LHCN-M2 (cell line): ENCODE measurements at regions not wholly inside any gene's neighbourhood (a gene's known extent, or its start where the extent isn't known, plus 50 kb on each side); places are given as distances from the start of the nearest gene placed in this dataset.
A peak's percentile ranks its signal among the peaks of the same experiment; 100 is the strongest.

ENCODE experiments used
- DNase-seq: peaks from one replicate; pipeline ENCODE4 v3.0.0-alpha.2; 2012; ENCODE audit warnings: low read depth

DNA sequence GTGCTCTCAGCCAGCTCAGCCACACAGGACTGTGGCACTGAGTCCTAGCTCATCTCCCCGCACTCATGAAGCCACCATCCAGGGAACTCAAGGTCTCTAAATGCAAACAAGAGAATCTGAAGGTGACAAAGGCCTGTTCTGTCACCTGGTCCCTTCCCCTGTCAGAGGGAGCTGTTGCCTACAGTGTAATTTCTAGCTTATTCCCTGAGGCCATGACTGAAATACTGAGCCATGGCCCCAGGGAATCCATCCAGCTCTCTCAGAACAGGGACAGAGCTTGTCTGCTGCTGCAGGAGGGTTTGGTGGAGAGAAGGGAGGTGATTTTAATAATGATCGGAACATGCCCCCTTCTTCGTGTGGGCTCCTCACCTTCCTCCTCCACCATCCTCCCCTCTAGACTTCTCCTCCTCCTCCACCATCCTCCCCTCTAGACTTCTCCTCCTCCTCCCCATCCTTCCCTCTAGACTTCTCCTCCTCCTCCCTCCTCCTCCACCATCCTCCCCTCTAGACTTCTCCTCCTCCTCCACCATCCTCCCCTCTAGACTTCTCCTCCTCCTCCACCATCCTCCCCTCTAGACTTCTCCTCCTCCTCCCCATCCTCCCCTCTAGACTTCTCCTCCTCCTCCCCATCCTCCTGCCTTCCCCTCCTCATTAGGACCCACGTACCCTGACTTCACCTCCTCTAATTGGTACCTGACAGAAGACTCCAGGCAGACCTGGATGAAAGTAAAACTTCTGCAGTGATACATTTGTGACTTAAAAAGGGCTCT is 338.0 kb upstream of the MKI67 start:
- peak; percentile 25 for DNase-seq

DNA sequence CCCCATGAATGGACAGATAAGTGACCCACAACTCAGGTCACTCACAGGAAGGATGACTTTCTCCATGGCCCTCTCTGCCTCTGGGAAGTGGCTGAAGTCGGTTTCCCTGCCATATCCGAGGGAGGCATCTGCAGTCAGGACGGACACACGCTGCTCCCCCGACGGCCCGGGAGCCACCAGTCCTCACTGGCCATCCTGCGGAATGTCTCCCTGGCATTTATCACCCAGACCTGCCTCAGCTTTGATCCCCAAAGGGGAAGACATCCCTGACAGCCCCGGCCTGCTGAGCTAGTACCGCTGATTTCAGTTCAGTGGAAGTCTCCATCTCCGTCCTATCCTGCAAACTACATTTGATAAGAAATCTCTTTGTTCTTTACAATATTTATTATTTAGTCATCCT is 339.5 kb upstream of the MKI67 start:
- no peak for DNase-seq

DNA sequence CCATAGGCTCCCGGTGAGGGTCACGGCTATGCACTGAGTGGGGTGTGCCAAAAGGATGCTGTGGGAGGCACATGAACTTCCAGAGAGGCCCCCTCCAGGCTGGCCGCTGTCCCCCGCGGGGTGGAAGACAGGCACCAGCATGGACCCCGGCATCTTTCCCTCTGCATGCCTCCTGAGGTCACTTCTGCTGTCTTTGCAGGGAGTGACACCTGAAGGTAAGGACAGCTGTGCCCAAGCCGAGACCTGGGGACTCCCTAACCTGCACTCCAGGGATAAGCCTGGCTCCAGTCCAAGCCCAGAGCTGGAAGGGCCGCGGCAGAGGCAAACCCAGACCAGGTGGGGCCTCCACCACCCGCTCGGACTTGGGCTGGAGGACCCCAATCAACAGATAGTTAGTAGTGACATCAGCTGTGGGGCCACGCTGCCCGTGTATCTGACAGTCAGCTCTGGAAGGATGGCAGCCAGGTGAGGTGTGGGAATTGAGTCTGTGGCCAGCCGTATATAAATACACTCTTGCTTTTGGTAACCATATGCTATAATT is 340.7 kb upstream of the MKI67 start:
- DNase-seq, result no peak

DNA sequence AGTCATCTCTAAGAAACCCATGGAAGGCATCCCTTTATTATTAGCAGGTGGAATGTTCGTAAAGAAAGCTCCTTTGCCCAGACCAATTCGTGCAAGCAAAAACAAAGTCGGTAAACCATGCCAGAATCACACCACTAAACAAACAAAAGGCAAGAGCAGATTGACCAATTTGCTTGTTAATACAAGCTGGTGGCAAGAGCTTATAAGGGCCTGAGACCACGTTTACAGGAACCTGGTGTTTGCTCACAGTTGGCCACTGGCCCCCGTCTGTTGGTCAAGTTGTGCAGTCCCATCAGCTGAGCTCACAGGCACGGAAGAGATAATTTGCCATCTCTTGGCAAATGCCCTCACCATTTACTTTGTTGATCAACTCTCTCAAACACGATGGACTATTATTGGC is 342.2 kb upstream of the MKI67 start:
- DNase-seq, result no peak

- DNase-seq, result no peak
Measured at GRCh38 chr10:128469515-128469914, 343.3 kb upstream of the MKI67 start.

- DNase-seq, result no peak
Measured at GRCh38 chr10:128470321-128470965, 344.2 kb upstream of the MKI67 start.

GRCh38 chr10:128471151-128471550 is 344.9 kb upstream of the MKI67 start:
- DNase-seq, result no peak

- DNase-seq, result no peak
Measured at GRCh38 chr10:128472196-128472595, 346.0 kb upstream of the MKI67 start.

DNA sequence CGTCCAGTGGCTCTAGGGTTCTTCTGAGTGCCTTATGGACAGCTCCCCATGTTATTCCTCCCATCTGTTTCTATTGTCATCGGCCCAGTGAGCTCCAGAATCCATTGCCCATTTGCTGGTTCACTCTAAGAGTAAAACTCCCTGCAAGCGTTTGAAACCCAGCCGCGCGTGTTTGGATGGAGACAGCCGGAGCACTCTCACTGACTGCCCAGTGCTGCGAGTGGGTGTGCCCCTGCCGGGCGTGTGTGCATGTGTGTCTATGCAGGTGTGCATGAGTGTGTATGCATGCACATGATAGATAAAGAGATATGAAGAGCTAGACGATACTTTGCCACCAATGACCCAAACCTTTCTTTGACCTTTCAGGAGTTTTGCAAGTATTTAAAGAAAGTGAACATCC is 347.2 kb upstream of the MKI67 start:
- no peak for DNase-seq

DNA sequence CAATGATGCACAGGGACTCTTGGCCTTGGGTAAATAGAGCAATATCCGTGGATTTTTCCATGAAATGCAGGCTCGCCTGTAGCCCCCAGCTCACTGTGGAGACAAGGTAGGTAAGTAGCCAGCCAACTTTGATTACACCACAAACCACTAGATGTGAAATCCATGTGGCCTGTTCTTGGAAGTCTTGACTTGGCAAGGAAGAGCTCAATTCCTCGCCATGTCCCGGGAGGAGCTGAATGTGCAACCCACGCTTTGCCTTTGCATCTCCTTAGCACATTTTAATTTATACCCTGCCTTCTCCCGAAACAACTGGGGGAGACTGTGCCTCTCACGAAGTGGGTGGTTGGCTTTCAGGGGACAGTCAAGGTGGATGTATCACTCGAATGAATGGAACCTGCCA is 347.7 kb upstream of the MKI67 start:
- DNase-seq, result no peak

DNA sequence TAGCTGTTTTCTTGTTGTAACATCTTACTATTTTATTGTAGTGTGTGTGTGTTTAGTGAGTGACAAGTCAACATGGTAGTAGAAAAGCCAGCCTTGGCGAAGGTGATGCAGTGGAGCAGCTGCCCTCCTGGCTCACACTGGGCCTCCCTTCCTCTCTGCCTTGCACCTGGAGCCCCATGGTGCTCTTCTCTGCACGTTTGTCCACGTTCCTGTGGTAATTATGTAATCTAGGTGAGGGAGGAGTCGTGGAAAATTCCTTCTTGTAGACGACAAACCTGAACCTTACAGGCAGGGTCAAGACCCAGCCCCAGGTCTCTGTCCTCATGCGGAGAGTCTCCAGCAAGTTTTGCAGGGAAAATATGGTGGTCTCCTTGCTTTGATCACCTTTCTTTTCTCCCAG is 348.3 kb upstream of the MKI67 start:
- DNase-seq, result no peak

DNA sequence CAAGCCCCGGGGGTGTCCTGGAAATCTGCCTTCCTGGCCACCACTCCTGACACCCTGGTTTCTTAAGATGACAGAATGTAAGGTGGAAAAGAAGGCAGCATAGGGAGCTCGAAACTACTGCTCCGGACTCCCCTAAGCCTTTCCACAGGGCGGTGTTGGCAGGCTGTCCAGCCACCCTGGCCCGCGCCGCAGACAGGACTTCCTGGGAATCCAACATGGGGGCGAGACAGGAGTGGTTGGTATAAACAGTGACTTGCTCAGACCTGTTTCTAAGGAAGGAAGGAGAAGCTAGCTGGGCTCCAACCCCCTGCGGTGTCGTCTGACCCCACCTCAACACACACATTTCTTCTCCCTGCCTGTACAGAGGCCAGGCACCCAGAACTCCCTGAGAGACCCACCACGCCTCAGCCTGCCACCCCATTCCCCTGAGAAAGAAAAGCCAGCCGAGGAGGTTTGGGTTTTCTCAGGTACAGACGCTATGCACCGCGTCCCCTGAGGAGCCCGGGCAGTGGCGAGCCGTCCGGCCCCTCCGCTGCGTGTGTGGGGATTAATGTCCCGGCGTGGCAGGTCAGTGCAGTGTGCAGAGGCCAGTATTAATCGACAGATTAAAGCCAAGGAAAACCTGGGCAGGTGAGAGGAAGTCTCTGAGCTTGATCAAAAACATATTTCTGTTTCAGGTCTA is 349.6 kb upstream of the MKI67 start:
- no peak for DNase-seq

GRCh38 chr10:128476368-128476725 is 350.1 kb upstream of the MKI67 start:
- DNase-seq, result no peak

DNA sequence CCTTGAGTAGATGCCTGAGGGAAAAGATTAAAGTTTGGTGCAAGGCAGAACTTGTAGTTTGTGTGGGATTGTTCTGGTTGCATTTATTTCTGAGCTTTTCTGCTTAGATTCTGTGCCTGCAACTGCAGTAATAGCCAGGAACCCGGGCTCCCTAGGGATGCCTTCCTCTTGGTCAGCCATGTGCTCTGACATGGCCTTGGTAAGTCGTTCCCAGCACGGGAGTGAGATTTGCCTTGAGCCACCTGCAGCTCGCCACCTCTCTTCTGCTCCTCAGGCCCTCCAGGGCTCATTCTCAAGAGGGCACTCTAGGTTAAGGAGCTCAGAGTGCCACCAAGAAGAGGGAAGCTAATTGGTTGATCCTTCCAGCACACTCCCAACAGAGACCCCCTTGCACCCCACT is 350.6 kb upstream of the MKI67 start:
- no peak for DNase-seq

DNA sequence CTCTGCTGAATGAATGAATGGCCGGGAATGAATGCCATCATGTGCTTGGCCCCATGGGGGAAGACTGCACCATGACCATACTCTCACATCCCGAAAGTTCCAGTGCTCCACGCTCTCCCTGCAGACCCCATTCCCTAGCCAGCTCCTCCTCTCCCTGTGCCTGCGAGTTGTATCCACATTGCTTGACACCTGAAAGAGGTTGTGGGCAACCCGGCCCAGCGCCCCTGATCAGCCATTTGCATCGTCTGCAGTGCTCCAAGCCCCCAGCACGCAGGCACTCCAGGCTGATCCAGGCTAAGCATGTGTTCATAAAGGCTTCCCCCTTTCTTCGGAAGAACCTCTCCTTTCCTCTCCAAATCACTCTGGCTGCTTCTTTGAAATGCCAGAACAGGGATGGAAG is 354.4 kb upstream of the MKI67 start:
- DNase-seq, result no peak

DNA sequence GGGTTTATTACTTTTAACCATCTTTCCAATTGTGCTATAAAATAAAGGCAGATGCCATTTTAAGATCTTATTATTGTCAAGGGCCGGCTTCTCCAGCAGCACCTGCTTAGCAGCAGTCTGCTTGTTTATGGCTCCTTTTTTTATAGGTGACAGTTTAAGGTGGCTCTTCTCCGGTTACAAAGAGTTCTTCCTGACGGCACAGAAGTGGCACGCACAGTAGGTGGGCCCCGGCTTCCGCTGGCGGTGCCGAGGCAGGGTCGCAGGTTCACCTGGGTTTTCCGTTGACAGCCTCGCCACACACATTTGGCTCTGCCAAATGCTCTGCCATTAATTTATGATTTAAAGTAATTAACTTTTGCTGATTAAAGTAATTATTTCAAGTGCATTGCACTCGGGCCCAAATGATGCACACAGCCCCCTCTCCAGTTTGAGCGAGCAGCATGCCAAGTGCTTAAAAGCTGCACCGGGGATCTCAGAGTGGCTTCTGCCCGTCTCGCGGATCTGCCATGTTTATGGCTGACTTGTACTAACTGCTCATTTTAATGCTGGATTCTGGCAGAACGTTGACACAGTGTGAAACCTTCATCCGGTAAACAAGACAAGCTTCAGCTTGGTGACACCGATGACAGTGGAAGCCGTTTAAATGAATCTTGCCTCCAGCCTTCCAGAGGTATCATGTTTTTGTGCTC is 355.1 kb upstream of the MKI67 start:
- no peak for DNase-seq

DNA sequence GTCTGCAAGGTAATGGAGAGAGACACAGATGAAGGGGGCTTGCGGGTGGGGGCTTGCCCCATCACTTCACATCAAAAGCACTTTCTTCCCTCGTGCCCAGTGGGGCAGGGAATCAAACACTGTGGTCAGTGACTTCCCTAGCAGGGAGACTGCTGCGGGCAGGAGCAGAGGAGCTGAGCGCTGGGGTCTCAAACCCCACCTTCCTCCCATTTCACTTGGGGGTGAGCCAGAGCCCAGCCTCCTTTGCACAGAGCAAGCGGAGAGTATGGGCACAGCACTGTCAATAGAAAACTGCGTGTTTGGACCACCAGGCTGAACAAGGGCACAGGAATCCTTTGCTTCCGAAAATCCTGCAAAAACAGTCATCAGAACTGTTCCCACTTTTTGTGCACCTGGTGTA is 355.8 kb upstream of the MKI67 start:
- no peak for DNase-seq

GRCh38 chr10:128483216-128483615 is 357.0 kb upstream of the MKI67 start:
- DNase-seq, result no peak

DNA sequence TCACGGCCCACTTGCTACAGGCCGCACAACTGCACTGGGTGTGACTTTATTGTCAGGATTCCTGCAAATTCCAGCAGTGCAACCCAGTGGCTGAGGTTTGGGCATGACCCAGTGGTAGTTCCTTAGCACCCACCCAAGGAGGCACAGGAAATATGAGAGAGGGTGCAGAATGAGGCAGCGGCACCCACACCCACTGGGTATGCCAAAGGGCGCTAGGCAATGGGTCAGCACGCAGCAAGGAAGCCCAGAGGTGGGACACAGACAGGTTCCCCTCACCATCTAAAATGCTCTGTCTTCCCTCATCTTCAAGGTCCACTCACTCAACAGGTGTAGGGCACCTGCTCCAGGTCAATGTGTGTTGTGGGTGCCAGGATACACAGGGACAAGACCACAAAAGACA is 357.8 kb upstream of the MKI67 start:
- DNase-seq, result no peak

DNA sequence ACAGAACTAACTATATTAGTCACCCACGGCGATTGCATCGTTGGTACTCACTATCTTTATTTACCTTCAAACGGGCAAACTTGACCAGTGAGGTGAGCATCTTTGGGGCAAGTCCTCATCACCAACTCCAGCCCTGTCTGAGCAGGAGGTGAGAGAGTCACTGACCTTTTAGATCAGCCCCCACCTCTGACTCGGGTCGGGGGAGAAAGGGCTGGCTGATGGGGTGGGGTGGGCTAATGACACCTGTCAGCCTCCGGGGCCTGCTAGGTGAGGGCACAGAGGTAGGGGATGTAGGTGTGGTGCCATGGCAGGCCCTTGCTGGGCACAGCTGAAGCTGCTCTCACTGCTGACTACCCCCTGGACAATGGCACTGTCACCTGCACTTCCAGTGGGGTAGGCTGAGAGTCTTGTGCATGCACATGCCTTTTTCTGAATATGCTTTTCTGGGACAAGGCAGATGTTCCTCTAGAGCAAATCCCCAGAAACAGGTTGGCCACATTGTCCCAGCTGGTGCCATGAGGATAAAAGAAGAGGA is 359.5 kb upstream of the MKI67 start:
- DNase-seq, result no peak

- no peak for DNase-seq
Measured at GRCh38 chr10:128487517-128487916, 361.3 kb upstream of the MKI67 start.
